ENCODE measurements at regions not wholly inside any gene's neighbourhood (a gene's known extent, or its start where the extent isn't known, plus 50 kb on each side); places are given as distances from the start of the nearest gene placed in this dataset.

GRCh38 chr7:41449286-41449685, 253.6 kb downstream of the INHBA start:
- DNase-seq (ENCODE audit: low read depth, low spot score) (no peak), ATAC-seq (no peak), FAIRE-seq (no peak)
- Histone ChIP-seq H2AFZ (ENCODE audit: control insufficient read depth, low read depth, low read length) (no peak overlapping the region), H3K4me2 (ENCODE audit: control insufficient read depth, insufficient read depth) (no peak overlapping the region), H3K36me3 (ENCODE audit: control insufficient read depth in 2 of 2, insufficient read depth in 2 of 2, low read length in 1 of 2) (no peaks in the 10 kb centered on the region), H3K9me3 (replicated peaks; ENCODE audit: control insufficient read depth, insufficient read depth, low read length) (no peaks in the 10 kb centered on the region), H3K79me2 (ENCODE audit: control insufficient read depth, insufficient read depth, low read length) (no peaks in the 10 kb centered on the region), H3K9ac (ENCODE audit: control insufficient read depth, insufficient read depth, low read length) (no peak overlapping the region), H3K4me1 (ENCODE audit: control insufficient read depth, insufficient read depth, low read length) (no peaks in the 10 kb centered on the region), H4K20me1 (ENCODE audit: control insufficient read depth, insufficient read depth) (no peaks in the 10 kb centered on the region), H3K27me3 (replicated peaks in 1 of 2; ENCODE audit: control insufficient read depth in 2 of 2, insufficient read depth in 2 of 2, low read length in 1 of 2) (no peaks in the 10 kb centered on the region), H3K27ac (ENCODE audit: control insufficient read depth, insufficient read depth) (no peak overlapping the region), H3K4me3 (no peak overlapping the region)
- in situ Hi-C loops (cut with MboI) (no loop called here), intact Hi-C loops (cut with micrococcal nuclease; ENCODE audit: unreplicated experiment) (no loop called here)
- WGBS (ENCODE audit: insufficient coverage, insufficient replicate concordance, low lambda C conversion rate, missing lambda C conversion rate) = 0% methylated on average over 3 of the region's 3 CpGs
- no peak for TF ChIP-seq ATF2 (IDR thresholded peaks at IDR 0.05; ENCODE audit: low read length)
- no peak for TF ChIP-seq IRF3 (IDR thresholded peaks at IDR 0.05)
- no peak for TF ChIP-seq TCF7 (IDR thresholded peaks at IDR 0.05; ENCODE audit: borderline replicate concordance)
- no peak for TF ChIP-seq SREBF1 (IDR thresholded peaks at IDR 0.05; ENCODE audit: low read length)
- no peak for TF ChIP-seq BCL11A (IDR thresholded peaks at IDR 0.05; ENCODE audit: low read depth, low read length)
- no peak for TF ChIP-seq SMAD1 (IDR thresholded peaks at IDR 0.05; ENCODE audit: low read depth, partially characterized antibody)
- TF ChIP-seq IKZF2 (IDR thresholded peaks at IDR 0.05) = no peak
- no peak for TF ChIP-seq ZBED1 (IDR thresholded peaks at IDR 0.05; ENCODE audit: borderline replicate concordance)
- no peak for TF ChIP-seq SMAD5 (IDR thresholded peaks at IDR 0.05; ENCODE audit: low read depth)
- CTCF ChIA-PET = interaction anchor here (1.1 kb wide), 1 partner anchor 12 kb away, joined by 3 read pairs; no protein-coding TSS in a partner anchor
- SMC1A ChIA-PET (ENCODE audit: uncharacterized antibody, unreplicated experiment) = interaction anchor here (0.6 to 0.7 kb wide), 2 partner anchors 63 to 64 kb away, joined by 3 read pairs; no protein-coding TSS in a partner anchor
- RAD21 ChIA-PET (ENCODE audit: unreplicated experiment) = no interaction called here
- POLR2A ChIA-PET = no interaction called here
- no TSS peak for BruUV-seq (replicated peaks)

All from GM12878 (cell line).